Stomach (tissue), 8 donors: ENCODE measurements at regions not wholly inside any gene's neighbourhood (a gene's known extent, or its start where the extent isn't known, plus 50 kb on each side); places are given as distances from the start of the nearest gene placed in this dataset.

Experiments used
- DNase-seq, 2 donors: peaks; one replicate each; pipeline versions ENCODE4 v3.0.0 to v3.0.0-alpha.2; 2013 to 2019
- H3K27ac ChIP-seq, 5 donors: fragments of 200-600 bp in 4 of 5; sonication (generic) in 4 of 5; one replicate each; pipeline ENCODE4 v1.5.1; 2013 to 2019; ENCODE audit warnings: mild to moderate bottlenecking in 1 of 5, moderate library complexity in 1 of 5
- H3K27me3 ChIP-seq, 3 donors: fragments of 200-600 bp; sonication (generic); one replicate each; pipeline ENCODE4 v1.5.1; 2017 to 2019; ENCODE audit warnings: mixed run types in 1 of 3
- H3K36me3 ChIP-seq, 4 donors: fragments of 200-600 bp; sonication (generic); 1 replicate in 3 of 4; 2 replicates in 1 of 4; pipeline ENCODE4 v1.5.1; 2016 to 2019
- H3K4me1 ChIP-seq, 4 donors: fragments of 200-600 bp; sonication (generic); one replicate each; pipeline ENCODE4 v1.5.1; 2016 to 2019
- H3K4me3 ChIP-seq, 4 donors: fragments of 200-600 bp; sonication (generic) in 3 of 4; one replicate each; pipeline ENCODE4 v1.5.1; 2016 to 2019; ENCODE audit warnings: mild to moderate bottlenecking in 1 of 4
- H3K9me3 ChIP-seq, 4 donors: fragments of 200-600 bp; sonication (generic); one replicate each; pipeline ENCODE4 v1.5.1; 2016 to 2019
- CTCF ChIP-seq, 7 experiments: fragments of 450-650 bp in 4 of 7; fragments of 200-600 bp in 3 of 7; sonication (generic) in 3 of 7; IDR thresholded peaks; one replicate each; pipeline ENCODE4 v1.5.1; 2016 to 2019; ENCODE audit warnings: antibody characterized with exemption in 7 of 7, control low read depth in 2 of 7, mild to moderate bottlenecking in 1 of 7
- EP300 ChIP-seq: sonication (generic); formaldehyde crosslinking; IDR thresholded peaks from one replicate; pipeline ENCODE4 v1.6.1; 2017; ENCODE audit warnings: antibody characterized with exemption
- POLR2A ChIP-seq, 4 donors: fragments of 450-650 bp; IDR thresholded peaks; one replicate each; pipeline ENCODE4 v1.6.1; 2016; ENCODE audit warnings: antibody characterized with exemption in 4 of 4, control low read depth in 2 of 4, mild to moderate bottlenecking in 1 of 4, moderate library complexity in 1 of 4
- POLR2AphosphoS5 ChIP-seq, 3 donors: sonication (generic); formaldehyde crosslinking; IDR thresholded peaks; one replicate each; pipeline ENCODE4 v1.6.1; 2016; ENCODE audit warnings: antibody characterized with exemption in 3 of 3
- WGBS, 5 donors: extraction: QIAGEN DNeasy Blood & Tissue Kit in 3 of 5; methylation state at CpG; one replicate each; pipeline versions ENCODE4 v1.1.5 to v1.1.7; 2013 to 2018; 5-methylcytosine and 5-hydroxymethylcytosine counted together
- intact Hi-C: fragments of 100-400 bp; cut with DNase I; formaldehyde crosslinking; loops from one replicate; pipeline ENCODE4 v1.15.1; 2023; ENCODE audit warnings: low total_unique reads
- donor health status: healthy with polysubstance abuse.
- donor health status: Bipolar disorder and iron deficiency.
- donor health status: healthy.

- H3K9me3 ChIP-seq: no peaks in the 10 kb centered on the region
- intact Hi-C loops: no loop called here
- H3K27ac ChIP-seq: no peak overlapping the region
- TF ChIP-seq CTCF (IDR thresholded peaks at IDR 0.05) (no peak), EP300 (no peak), POLR2AphosphoS5 (IDR thresholded peaks at IDR 0.05) (no peak), POLR2A (IDR thresholded peaks at IDR 0.05) (no peak)
- no peaks in the 10 kb centered on the region for H3K4me1 ChIP-seq
- H3K27me3 ChIP-seq: no peaks in the 10 kb centered on the region
- DNase-seq: no peak
- no peak overlapping the region for H3K4me3 ChIP-seq
- no peaks in the 10 kb centered on the region for H3K36me3 ChIP-seq
Measured at GRCh38 chr12:92640691-92641090, 62.1 kb upstream of the PLEKHG7 start.

GRCh38 chr12:92639017-92639416, 63.8 kb upstream of the PLEKHG7 start:
- Histone ChIP-seq H3K4me1 (no peaks in the 10 kb centered on the region), H3K27ac (no peak overlapping the region), H3K36me3 (no peaks in the 10 kb centered on the region), H3K4me3 (no peak overlapping the region), H3K9me3 (no peaks in the 10 kb centered on the region), H3K27me3 (no peaks in the 10 kb centered on the region)
- TF ChIP-seq POLR2AphosphoS5 (IDR thresholded peaks at IDR 0.05): no peak
- no peak for TF ChIP-seq CTCF (IDR thresholded peaks at IDR 0.05)
- TF ChIP-seq EP300: no peak
- no peak for TF ChIP-seq POLR2A (IDR thresholded peaks at IDR 0.05)
- intact Hi-C loops: no loop called here
- no peak for DNase-seq

- TF ChIP-seq EP300 (no peak), POLR2A (IDR thresholded peaks at IDR 0.05) (no peak), POLR2AphosphoS5 (IDR thresholded peaks at IDR 0.05) (no peak), CTCF (IDR thresholded peaks at IDR 0.05) (no peak)
- no peaks in the 10 kb centered on the region for H3K4me1 ChIP-seq
- DNase-seq: no peak
- intact Hi-C loops: no loop called here
- no peaks in the 10 kb centered on the region for H3K9me3 ChIP-seq
- H3K4me3 ChIP-seq: no peak overlapping the region
- H3K27ac ChIP-seq: no peak overlapping the region
- no peaks in the 10 kb centered on the region for H3K27me3 ChIP-seq
- H3K36me3 ChIP-seq: no peaks in the 10 kb centered on the region
- 71 to 86% (median 84%) methylated on average over 2 of the region's 2 CpGs for WGBS, 5 donors
Measured at GRCh38 chr12:92634730-92635129, 68.1 kb upstream of the PLEKHG7 start.

- no peaks in the 10 kb centered on the region for H3K36me3 ChIP-seq
- no peaks in the 10 kb centered on the region for H3K9me3 ChIP-seq
- 92 to 94% (median 93%) methylated on average over 6 of the region's 6 CpGs for WGBS, 5 donors
- no peaks in the 10 kb centered on the region for H3K27me3 ChIP-seq
- H3K4me1 ChIP-seq: no peaks in the 10 kb centered on the region
- intact Hi-C loops: no loop called here
- no peak for DNase-seq
- H3K27ac ChIP-seq: no peak overlapping the region
- TF ChIP-seq CTCF (IDR thresholded peaks at IDR 0.05): no peak
- no peak for TF ChIP-seq POLR2A (IDR thresholded peaks at IDR 0.05)
- TF ChIP-seq EP300: no peak
- TF ChIP-seq POLR2AphosphoS5 (IDR thresholded peaks at IDR 0.05): no peak
- no peak overlapping the region for H3K4me3 ChIP-seq
Measured at GRCh38 chr12:92634202-92634601, 68.6 kb upstream of the PLEKHG7 start.

GRCh38 chr12:92630968-92631367, 71.8 kb upstream of the PLEKHG7 start:
- Histone ChIP-seq H3K27ac (no peak overlapping the region), H3K4me1 (no peaks in the 10 kb centered on the region), H3K27me3 (no peaks in the 10 kb centered on the region), H3K4me3 (no peak overlapping the region), H3K36me3 (no peaks in the 10 kb centered on the region), H3K9me3 (no peaks in the 10 kb centered on the region)
- intact Hi-C loops: no loop called here
- WGBS, 5 donors: 84 to 95% (median 94%) methylated on average over 6 of the region's 6 CpGs
- no peak for DNase-seq
- TF ChIP-seq CTCF (IDR thresholded peaks at IDR 0.05) (no peak), POLR2A (IDR thresholded peaks at IDR 0.05) (no peak), EP300 (no peak), POLR2AphosphoS5 (IDR thresholded peaks at IDR 0.05) (no peak)
